ENCODE measurements at regions not wholly inside any gene's neighbourhood (a gene's known extent, or its start where the extent isn't known, plus 50 kb on each side); places are given as distances from the start of the nearest gene placed in this dataset.

DNA sequence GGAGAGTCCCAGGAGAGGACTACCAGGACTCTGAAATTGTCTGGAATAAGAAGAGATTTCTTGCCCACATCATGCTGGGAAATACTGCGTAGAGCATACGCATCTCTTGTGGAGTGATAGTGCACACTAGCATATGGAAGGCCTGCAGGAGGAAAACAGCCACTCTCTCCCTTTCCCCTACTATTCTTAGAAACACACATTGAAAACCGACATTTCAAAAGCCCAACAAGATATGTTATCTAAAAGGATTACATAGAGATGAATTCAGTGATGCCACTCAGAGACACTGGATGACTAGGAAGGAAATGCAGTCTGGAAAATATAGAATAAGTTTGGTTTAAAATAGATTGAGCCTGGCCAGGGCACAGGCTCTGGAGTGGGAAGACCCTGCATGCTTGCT, 388.7 kb upstream of the NBEA start:
- DNase-seq (ENCODE audit: low read depth) = no peak

DNA sequence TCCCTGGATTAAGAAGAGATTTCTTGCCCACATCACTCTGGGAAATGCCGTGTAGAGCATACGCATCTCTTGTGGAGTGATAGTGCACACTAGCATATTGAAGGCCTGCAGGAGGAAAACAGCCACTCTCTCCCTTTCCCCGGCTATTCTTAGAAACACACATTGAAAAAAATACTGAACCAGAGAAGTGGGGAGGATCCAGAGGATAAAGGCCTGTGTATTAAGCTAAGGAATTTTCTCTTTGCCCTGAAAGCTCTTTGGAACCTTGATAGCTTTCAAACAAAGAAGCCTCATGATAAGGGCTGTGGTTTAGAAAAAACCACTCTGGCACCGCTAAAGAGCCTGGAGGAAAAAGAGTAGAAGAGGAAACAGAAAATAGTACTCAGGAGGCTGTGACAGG, 386.1 kb upstream of the NBEA start:
- DNase-seq (ENCODE audit: low read depth) = no peak

DNA sequence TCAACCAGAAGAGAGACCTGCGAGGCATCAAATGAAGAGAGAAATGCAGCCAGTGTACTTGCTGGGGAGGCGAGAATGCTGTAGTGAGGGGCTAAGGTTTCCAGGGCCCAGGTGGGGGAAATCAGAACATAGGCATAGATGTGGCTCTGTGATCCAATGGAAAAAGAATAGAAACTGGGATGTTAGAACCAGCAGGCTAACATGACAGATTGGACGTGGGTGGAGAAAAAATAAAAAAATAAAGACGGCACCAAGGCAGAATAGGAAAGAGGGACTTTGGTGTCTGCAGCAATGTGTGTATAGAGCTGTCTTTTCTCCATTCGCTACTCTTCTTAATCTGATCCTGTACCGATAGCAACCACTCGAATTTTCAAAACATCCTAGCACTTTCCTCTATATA, 381.0 kb upstream of the NBEA start:
- DNase-seq (ENCODE audit: low read depth) = no peak

DNA sequence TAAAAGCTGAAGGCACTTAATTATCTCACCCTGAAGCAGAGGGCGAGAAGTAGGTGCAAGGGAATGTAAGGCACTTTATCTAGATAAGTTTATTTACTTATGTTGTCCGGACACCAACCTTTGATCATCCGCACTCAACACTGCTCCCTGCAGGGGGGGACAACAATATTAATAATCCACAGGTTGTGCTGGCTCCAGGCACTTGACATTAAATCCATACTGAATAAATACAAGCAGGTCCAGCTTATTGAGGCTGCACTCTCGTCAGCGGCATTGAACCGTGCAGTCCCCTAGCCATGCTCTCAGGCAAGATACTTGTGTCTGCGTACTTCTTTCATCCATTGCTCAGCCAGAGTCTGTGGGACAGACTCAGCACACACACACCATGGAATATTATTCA, 374.5 kb upstream of the NBEA start:
- DNase-seq (ENCODE audit: low read depth) = no peak

DNA sequence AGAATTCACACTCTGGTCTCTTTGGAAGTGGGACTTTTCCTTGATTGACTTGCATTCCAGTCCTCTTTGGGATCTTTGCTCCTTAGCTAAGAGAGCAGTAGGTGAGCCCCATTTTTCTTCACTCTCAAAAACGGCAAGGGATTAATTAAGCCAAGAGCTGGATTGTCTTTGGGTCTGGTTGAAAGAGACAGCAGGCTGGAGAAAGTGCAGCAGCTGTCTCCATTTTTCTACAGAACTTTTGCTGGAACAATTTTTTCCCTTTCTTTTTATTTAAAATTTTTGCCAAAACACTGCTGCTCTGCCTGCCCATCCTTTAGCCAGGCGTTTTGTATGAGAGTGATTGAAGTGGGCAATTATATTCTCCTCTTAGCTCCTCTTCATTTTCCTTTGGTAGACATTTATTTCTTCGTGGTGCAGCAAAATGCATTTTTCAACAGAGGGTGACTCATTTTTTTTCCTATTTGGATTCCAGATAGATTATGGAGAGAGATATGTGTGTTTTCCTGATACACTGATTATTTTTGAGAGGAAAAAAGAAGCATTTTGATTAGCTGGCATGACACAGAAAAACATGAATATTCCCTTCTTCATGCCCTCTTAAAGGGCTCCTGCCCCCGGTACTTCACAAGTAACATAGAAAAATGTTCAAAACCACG, 371.2 kb upstream of the NBEA start:
- no peak for DNase-seq (ENCODE audit: low read depth)

DNA sequence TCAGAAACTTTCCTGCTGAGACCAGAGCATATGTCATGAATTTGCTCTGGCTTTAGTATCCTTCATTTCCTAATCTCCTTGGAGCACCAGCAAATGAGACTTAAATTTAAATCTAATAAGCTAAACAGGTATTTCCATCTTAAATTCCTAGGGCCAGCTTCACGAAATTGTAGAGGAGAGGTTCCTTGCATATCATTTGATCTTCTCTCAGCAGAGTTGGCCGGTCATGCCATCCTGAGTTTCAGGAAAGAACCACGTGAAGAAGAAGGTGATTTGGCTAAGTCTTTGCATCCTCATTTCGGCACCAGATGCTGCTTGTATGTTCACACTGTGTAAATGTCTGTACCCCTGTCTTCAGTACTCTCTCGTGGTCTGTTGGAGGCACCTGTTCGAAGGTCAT, 370.4 kb upstream of the NBEA start:
- no peak for DNase-seq (ENCODE audit: low read depth)

DNA sequence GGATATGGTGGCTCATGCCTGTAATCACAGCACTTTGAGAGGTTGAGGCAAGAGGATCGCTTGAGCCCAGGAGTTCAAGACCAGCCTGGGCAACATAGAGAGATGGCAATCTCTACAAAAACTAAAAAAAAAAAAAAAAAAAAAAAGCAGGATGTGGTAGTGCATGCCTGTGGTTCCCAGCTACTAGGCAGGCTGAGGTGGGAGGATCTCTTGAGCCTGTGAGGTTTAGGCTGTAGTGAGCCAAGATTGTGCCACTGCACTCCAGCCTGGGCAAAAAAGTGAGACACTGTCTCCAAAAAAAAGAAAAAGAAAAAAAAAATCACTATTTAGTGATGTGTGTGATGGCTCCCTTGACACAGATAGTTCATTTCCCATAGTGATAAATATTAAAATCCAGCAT, 365.0 kb upstream of the NBEA start:
- no peak for DNase-seq (ENCODE audit: low read depth)

DNA sequence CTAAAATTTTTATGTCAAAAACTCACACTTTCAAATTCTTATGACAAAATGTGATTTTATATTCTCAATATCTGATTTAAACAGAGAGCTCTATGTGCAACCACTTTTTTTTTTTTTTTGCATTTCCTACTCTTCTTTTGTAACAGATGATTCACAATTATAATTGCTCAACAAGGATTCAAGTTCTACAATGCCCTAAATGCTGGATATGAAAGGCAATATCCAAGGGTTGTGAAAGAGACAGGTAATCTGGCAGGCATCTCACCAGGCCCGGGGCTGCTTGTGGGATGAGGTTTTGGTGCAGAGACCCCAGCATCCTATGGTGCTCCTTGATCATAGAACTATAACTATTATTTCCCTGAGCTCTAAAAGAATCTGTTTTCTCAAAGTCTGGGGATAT, 363.6 kb upstream of the NBEA start:
- DNase-seq (ENCODE audit: low read depth) = no peak

DNA sequence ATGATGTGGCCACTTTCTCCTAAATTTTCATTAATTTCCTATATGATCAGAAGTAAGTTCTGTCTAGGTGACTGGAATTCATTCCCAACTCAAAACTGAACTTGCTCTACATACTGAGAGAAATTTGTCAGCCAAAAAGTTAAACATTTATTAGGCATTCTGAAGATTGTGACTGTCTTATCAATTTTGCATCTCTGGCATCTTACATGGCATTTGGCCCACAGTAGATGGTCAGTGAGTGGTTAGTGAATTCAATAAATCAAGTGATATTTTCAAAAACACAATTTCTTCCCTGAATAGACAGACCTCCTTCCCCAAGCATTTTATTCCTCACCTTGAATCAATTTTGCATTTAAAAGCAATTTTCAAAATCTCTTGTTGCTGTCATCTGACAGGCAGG, 363.2 kb upstream of the NBEA start:
- no peak for DNase-seq (ENCODE audit: low read depth)

DNA sequence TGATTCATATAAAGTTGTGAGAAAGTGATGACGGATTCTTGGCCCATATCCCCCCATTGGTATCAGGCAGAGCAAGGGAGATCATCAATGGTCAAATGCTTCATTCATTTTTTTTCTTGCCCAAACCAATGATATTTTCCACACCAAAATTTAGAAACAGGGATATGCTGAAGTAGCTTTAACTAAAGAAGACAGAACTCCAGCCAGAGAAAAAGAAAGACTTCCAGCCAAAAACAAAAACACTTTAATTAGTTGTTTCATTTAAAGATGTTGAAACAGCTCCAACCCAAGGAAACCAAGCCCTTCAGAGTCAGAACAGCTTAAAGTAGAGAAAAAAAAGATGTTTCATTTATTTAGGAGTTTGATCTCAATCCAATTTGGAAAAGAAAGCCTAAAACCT, 358.9 kb upstream of the NBEA start:
- DNase-seq (ENCODE audit: low read depth) = no peak

DNA sequence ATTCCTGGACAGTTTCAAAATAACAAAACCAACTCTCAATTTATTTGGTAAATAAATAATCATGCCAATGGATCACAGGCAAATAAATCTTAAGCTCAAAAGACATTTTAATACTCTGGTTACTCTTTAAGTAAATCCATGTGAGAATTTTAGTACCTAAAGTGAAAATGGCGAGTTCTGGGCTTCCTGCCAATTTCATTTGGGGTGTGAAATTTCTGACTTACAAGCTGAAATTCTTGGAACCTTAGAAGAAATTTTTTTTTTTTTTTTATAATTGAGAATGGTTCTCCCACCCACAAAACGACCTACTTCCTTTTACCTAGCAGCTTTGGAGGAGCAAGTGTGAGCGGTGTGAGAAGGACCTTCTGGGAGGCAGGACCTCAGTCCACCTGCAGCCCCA, 354.5 kb upstream of the NBEA start:
- DNase-seq (ENCODE audit: low read depth) = no peak

DNA sequence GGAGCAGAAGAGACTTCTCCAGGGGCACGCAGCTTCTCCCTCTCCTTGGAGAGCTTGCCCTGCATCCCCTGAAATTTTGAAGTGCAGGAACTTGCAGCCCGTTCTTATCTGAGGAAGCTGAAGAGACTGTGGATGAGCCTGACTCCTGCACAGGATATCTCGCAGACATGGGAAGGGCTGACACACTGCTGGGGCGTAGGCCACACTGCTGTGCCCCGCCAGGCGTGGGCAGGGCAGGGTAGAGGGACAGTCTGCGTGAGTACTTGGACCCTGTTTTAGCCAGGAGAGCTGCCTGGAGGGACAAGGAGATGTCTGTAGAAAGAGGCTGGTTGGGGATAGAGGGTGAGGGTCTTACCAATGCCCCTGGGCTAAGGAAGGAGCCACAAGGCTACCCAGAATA, 353.7 kb upstream of the NBEA start:
- DNase-seq (ENCODE audit: low read depth) = no peak

DNA sequence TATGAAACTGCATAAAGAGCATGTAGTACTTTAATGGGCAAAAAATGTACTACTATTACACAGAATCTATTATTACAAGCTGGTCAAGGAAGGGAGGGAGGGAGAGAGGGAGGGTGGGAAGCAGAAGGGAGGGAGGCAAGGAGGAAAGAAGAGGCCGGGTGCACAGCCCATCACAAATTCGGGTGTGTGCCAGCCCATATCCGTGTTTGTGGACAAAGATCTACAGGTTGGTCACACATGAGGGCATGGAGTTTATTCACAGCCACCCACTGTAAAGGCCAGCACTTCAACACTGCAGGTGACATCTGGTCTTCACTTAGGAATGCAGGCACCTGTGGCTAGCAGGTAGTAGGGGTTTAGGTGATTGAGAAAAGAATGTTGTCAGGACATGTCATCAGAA, 352.5 kb upstream of the NBEA start:
- DNase-seq (ENCODE audit: low read depth) = no peak

DNA sequence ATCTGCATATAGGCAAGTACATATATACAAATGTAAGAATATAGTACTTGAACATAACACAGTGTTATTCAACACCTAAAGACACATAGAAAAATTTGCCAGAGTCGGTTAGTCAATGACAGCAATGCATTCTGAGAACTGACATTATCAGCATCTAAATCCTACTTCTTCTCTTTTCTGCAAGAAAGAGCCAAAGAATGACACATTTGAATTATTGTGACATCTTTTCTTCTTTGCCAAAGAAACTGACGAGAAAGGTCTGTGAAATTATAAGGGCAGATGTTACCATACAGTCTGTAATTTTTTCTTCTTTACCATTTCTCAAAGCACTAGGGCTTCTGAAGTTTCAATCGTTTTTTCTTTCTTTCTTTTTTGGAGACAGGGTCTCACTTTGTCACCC, 350.9 kb upstream of the NBEA start:
- DNase-seq (ENCODE audit: low read depth) = no peak

DNA sequence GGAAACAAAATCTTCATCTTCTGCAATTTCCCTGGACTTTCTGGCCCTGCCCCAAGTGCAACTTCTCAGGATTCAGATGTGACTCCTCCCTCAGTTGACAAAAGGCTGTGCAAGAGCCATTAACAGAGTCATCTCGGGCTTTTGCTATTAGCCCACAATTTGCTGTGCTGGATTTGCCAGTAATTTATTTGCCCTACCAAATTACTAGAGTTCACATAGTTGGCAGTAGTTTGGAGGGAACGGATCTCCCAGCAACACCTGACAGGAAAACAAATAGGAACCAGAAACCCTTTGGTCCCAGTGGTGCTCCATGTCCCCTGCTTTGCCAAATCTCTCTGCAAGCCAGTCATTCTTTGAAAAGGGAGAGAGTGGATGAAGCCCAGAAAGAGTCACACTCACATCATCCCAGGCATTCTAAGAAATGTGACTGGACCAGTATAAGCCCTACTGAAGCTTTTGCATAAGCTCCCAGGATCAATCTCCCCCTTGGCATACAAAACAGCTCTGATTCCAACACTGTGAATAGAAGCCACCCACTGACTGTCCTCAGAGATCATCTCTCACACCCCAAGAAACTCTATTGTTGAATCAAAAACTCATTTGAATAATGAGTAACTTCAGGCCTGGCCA, 350.1 kb upstream of the NBEA start:
- DNase-seq (ENCODE audit: low read depth) = no peak

DNA sequence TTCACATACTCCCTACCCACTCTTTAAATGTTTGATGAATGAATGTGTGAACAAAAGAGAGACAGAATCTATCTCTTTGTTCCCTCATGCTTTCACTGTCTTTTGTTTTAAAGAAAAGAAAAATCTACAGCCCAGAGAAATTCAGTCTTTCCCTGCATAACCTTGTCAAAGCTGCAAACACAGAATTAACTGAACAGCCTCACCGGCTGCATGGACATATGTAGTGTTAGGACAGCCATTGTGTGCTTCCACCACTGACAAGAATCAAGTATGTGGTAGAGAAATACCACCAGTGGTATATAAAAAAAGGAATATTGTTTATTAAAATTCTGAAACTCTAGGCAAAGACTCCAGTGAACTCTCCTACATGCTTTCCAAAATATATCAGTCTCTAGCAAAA, 348.4 kb upstream of the NBEA start:
- DNase-seq (ENCODE audit: low read depth) = no peak

DNA sequence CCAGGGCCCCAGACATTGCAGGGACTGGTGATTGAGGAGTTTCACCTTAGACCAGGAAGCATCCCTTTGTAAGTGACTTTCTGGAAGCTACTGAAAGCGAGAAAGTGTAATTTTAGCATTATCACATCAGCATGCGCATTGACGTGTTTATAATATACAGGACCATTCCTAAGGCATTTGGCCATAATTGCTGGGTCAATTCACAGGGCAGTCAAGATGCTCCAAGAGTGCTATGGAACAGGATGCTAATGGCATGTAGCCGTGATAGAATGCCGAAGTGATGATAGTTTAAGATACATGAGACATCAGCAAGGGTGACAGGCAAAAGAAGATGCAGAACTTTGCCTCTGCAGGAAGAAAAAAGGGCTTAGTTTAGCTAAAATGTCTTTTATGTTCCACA, 347.6 kb upstream of the NBEA start:
- no peak for DNase-seq (ENCODE audit: low read depth)

DNA sequence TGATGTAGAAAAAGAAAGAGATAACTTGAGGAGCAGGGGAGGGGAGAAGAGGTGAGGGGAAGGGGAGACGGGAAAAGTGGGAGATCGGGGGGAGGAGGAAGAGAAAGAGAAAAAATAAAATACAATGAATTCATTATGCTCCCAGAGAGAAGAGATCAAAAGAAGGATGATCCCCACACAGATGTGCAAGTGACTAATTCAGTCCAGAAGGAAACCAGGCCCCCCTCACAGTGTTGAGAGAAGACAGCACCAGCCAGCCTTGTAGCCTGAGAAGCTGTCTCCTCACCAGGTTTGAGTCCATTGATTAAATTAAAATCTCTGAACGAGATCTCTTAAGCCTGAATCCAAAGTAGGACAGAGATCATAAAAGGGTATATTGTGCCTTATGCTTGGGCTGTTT, 333.7 kb upstream of the NBEA start:
- no peak for DNase-seq (ENCODE audit: low read depth)

DNA sequence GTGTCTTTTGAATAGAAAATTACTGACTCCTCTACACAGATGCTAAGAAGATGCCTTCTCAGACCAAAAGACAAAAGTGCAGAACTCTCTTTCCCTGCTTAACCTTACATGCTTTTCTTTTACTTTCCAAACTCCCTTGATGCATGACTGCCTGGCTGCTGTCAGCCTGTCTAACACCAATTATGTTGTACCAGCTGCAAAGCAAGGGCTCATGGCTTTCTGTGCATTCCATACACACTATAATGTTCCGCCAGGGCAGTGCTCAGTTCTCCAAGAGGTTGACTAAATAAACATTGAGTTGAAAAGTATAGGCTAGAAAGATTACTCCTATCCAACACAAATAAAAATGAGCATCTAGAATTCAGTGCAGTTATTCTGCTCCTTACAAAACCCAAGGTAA, 330.4 kb upstream of the NBEA start:
- no peak for DNase-seq (ENCODE audit: low read depth)

DNA sequence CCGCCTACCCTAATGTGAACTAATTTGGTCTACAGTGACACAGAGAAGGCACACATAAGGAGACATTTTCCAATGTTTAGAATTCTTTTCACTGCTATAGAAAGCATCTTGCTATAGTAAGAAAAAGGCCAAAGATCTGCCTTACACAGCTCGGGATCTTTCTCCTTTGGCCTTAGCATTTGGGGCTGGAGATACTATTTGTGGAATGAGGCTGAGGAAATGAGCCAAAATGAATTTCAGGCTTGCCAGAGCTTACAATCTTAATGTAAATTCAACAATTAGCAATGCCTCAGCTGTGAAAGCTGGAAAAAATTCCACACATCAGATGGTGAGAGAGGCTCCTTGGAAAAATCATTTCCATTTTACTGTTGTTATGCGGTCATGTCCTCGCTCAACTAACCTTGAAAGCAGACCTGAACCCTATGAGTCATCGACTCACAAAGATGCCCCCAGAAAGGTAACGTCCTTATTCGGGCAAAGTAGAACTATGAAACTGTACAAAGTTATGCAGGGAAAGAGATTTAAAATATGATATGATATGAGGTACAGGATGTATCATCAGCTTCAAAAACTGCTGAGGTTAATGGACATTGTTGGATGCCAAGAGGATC, 324.5 kb upstream of the NBEA start:
- DNase-seq (ENCODE audit: low read depth) = no peak

DNA sequence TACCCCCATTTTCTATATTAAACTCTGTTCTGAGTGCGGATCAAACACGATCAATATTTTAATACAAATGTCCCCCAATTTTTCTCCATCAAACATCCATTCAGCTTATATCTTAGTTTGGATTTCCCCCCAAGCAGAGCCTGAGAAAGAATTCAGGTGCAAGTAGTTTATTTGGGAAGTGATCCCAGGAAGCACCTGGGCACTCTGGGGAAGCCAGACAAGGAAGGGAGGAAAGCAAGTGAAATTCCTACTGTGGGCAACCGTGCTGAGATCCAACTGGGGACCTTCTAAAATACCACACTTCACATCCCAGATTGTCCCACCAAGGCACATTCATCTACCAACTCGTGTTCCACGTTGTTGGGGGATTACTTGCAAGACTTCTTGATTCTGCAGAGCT, 323.4 kb upstream of the NBEA start:
- DNase-seq (ENCODE audit: low read depth) = no peak

DNA sequence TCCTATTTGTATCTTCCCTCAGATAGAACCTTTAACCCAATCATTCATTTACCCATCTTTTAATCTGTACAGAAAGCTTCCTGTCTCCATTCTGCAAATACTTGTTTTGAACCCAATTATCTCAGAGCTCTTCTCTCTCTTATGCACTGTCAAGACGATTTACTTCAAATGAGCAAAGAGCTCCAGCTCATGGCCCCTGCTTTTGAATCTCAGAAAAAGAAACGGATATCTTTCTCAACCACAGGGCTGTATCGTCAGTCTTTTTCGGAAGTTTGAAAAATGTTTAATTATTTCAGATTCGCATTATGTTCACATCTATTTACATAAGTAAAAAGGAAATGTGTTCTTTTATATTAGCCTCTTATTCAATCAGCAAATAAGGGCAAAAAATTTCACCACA, 322.7 kb upstream of the NBEA start:
- no peak for DNase-seq (ENCODE audit: low read depth)

DNA sequence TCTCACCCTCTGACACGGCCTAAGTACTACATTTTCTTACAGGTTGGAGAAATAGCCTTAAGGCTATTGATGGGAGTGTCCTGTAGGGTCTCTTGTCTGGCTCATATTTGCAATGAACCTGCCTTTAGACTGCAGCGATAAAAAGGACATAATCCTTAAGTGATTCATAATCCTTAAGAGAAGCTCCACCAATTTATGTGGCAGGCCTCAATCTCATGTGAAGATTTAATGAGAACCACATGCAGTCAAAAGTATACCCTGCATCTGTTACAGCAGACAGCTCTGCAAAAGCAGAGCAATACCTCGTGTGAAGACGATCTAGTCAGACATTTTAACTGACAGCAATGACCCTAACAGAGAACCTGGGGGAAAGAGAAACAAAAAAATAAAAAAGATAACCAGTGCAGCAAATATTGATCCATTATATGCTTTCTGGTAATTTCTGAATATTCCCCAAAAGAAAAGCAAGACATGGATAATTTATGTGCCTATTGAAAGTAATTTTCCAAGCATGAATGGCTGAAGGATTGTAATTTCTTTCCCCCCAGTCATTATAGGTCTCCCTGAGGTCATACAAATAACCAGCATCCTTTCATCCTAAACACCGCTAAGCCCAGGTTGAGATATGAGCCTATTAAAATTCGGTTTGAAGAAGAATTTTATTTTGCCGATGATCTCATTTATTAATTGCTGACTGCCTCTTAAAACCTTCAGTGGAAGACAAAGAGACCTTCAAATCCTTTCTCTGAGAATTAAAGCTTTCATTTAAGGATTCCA, 321.8 kb upstream of the NBEA start:
- DNase-seq (ENCODE audit: low read depth) = no peak
